A673 (cell line): ENCODE measurements at regions not wholly inside any gene's neighbourhood (a gene's known extent, or its start where the extent isn't known, plus 50 kb on each side); places are given as distances from the start of the nearest gene placed in this dataset.

Source experiments
- BruUV-seq: library from RNA; stranded (reverse); fragments of 400-500 nt; replicated peaks from 2 replicates; lab custom pipeline; 2021; lab: Mats Ljungman, UMichigan
- CTCF ChIA-PET: fragments of 300-600 bp; sonication (Branson Sonifier 250); formaldehyde crosslinking; loops from one replicate; lab custom pipeline; 2022; ENCODE audit warnings: antibody characterized with exemption; lab: Charles Lee
- POLR2A ChIA-PET: fragments of 300-600 bp; sonication (Branson Sonifier 250); formaldehyde crosslinking; loops from one replicate; lab custom pipeline; 2022; ENCODE audit warnings: antibody characterized with exemption; ENCODE audit not compliant: low non-redundant PET; lab: Charles Lee
- DNase-seq: peaks from one replicate; pipeline ENCODE4 v3.0.0-alpha.2; 2015; ENCODE audit warnings: low spot score
- H3K27ac ChIP-seq: fragments of 200-600 bp; sonication (generic); 2 replicates; pipeline ENCODE4 v1.5.1; 2016; ENCODE audit warnings: mixed run types, low read depth, mild to moderate bottlenecking, mixed read lengths, antibody characterized with exemption, low read length; ENCODE audit not compliant: poor library complexity, severe bottlenecking
- H3K27me3 ChIP-seq: fragments of 200-600 bp; sonication (generic); replicated peaks from 2 replicates; pipeline ENCODE4 v1.6.1; 2017; ENCODE audit warnings: mixed run types, low read depth, mild to moderate bottlenecking, mixed read lengths, antibody characterized with exemption, low read length; ENCODE audit not compliant: insufficient read depth, poor library complexity
- H3K36me3 ChIP-seq: fragments of 200-600 bp; sonication (generic); 2 replicates; pipeline ENCODE4 v1.6.1; 2016; ENCODE audit warnings: mixed run types, mild to moderate bottlenecking, mixed read lengths, antibody characterized with exemption, low read length; ENCODE audit not compliant: insufficient read depth, poor library complexity, severe bottlenecking
- H3K4me1 ChIP-seq: fragments of 200-600 bp; sonication (generic); 2 replicates; pipeline ENCODE4 v1.6.1; 2017; ENCODE audit warnings: mixed run types, mild to moderate bottlenecking, mixed read lengths, antibody characterized with exemption, low read length; ENCODE audit not compliant: insufficient read depth, poor library complexity, severe bottlenecking
- H3K4me3 ChIP-seq: fragments of 200-600 bp; sonication (generic); 2 replicates; pipeline ENCODE4 v1.5.1; 2016; ENCODE audit warnings: low read depth, mixed run types, mild to moderate bottlenecking, mixed read lengths, low read length; ENCODE audit not compliant: poor library complexity, severe bottlenecking
- H3K9me3 ChIP-seq: fragments of 200-600 bp; sonication (generic); 2 replicates; pipeline ENCODE4 v1.6.1; 2016; ENCODE audit warnings: mixed run types, low read depth, mild to moderate bottlenecking, mixed read lengths, antibody characterized with exemption, low read length; ENCODE audit not compliant: poor library complexity, severe bottlenecking
- EZH2 ChIP-seq: fragments of 200-600 bp; sonication (generic); IDR thresholded peaks from 2 replicates; pipeline ENCODE4 v1.6.1; 2017; ENCODE audit warnings: borderline replicate concordance, low read depth, mild to moderate bottlenecking, mixed read lengths, antibody characterized with exemption, low read length; ENCODE audit not compliant: poor library complexity, severe bottlenecking
- intact Hi-C: fragments of 100-400 bp; cut with micrococcal nuclease; formaldehyde crosslinking; loops from one replicate; pipeline ENCODE4 v1.10.0; 2022; ENCODE audit not compliant: unreplicated experiment
- TF ChIP-seq, protein P1 (sequence below): fragments of 300-800, 200-600 bp; sonication (generic); conservative IDR thresholded peaks from 2 replicates; pipeline ENCODE4 v1.5.1; 2017; ENCODE audit warnings: low read depth, mild to moderate bottlenecking, antibody characterized with exemption, low read length, moderate library complexity, mixed read lengths

- ChIA-PET POLR2A (no interaction called here), CTCF (no interaction called here)
- intact Hi-C loops, result no loop called here
- no peak for DNase-seq
- Histone ChIP-seq H3K4me3 (no peak overlapping the region), H3K4me1 (no peaks in the 10 kb centered on the region), H3K36me3 (no peaks in the 10 kb centered on the region), H3K27ac (no peak overlapping the region), H3K9me3 (no peaks in the 10 kb centered on the region), H3K27me3 (no peaks in the 10 kb centered on the region)
- no TSS peak for BruUV-seq
- TF ChIP-seq, protein P1, sequence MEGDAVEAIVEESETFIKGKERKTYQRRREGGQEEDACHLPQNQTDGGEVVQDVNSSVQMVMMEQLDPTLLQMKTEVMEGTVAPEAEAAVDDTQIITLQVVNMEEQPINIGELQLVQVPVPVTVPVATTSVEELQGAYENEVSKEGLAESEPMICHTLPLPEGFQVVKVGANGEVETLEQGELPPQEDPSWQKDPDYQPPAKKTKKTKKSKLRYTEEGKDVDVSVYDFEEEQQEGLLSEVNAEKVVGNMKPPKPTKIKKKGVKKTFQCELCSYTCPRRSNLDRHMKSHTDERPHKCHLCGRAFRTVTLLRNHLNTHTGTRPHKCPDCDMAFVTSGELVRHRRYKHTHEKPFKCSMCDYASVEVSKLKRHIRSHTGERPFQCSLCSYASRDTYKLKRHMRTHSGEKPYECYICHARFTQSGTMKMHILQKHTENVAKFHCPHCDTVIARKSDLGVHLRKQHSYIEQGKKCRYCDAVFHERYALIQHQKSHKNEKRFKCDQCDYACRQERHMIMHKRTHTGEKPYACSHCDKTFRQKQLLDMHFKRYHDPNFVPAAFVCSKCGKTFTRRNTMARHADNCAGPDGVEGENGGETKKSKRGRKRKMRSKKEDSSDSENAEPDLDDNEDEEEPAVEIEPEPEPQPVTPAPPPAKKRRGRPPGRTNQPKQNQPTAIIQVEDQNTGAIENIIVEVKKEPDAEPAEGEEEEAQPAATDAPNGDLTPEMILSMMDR, result no peak
- TF ChIP-seq EZH2, result no peak
These were observed 1023.4 kb upstream of the CDH8 start for GRCh38 chr16:63059676-63060075.

DNA sequence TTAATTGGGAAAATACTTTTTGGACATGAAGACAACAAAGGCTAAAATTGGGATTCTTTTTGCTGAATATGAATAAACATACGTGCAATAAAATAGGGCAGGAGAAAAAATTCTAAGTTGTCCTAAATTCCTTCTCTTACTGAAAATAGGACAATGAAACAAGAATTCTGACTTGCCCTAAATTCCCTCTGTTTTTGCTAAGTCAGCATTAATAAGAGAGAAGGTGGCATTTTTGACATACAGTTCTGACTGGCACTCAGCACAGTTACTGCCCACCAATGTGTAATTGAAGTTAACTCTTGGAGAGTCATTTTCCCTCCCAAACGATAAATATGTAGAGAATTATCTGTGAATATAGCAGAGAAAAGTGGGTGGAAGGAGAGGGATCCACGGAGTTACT is 1021.1 kb upstream of the CDH8 start:
- POLR2A ChIA-PET, result no interaction called here
- TF ChIP-seq, protein P1, result no peak
- no peak for TF ChIP-seq EZH2
- no peaks in the 10 kb centered on the region for H3K4me1 ChIP-seq
- CTCF ChIA-PET, result no interaction called here
- intact Hi-C loops, result no loop called here
- no peaks in the 10 kb centered on the region for H3K36me3 ChIP-seq
- H3K27ac ChIP-seq, result no peak overlapping the region
- H3K4me3 ChIP-seq, result no peak overlapping the region
- no peaks in the 10 kb centered on the region for H3K27me3 ChIP-seq
- no peaks in the 10 kb centered on the region for H3K9me3 ChIP-seq
- DNase-seq, result no peak
- BruUV-seq, result no TSS peak

GRCh38 chr16:63050391-63050790 is 1014.2 kb upstream of the CDH8 start:
- Histone ChIP-seq H3K4me1 (no peaks in the 10 kb centered on the region), H3K27ac (no peak overlapping the region), H3K36me3 (no peaks in the 10 kb centered on the region), H3K4me3 (no peak overlapping the region), H3K27me3 (no peaks in the 10 kb centered on the region), H3K9me3 (no peaks in the 10 kb centered on the region)
- intact Hi-C loops, result no loop called here
- TF ChIP-seq EZH2, result no peak
- TF ChIP-seq, protein P1, result no peak
- BruUV-seq, result no TSS peak
- ChIA-PET CTCF (no interaction called here), POLR2A (no interaction called here)
- no peak for DNase-seq
